ENCODE measurements at regions not wholly inside any gene's neighbourhood (a gene's known extent, or its start where the extent isn't known, plus 50 kb on each side); places are given as distances from the start of the nearest gene placed in this dataset.
A peak's percentile ranks its signal among the peaks of the same experiment; 100 is the strongest.

GRCh38 chr20:41861772-41862422 is 243.7 kb upstream of the CHD6 start:
- no peak for DNase-seq (ENCODE audit: low read depth in 1 of 2, low spot score in 1 of 2)
- Histone ChIP-seq H3K27me3 (ENCODE audit: insufficient read depth, poor library complexity, severe bottlenecking) (no peaks in the 10 kb centered on the region), H3K27ac (replicated peaks) (no peak overlapping the region), H3K4me3 (replicated peaks; ENCODE audit: insufficient read depth, low read length) (no peak overlapping the region)
- no peak for TF ChIP-seq SPI1 (IDR thresholded peaks at IDR 0.05; ENCODE audit: borderline replicate concordance, low read depth)
- TF ChIP-seq REST (IDR thresholded peaks at IDR 0.05; ENCODE audit: insufficient replicate concordance, low read depth) = no peak
- TF ChIP-seq GABPA (IDR thresholded peaks at IDR 0.05; ENCODE audit: low read depth) = no peak
- TF ChIP-seq POLR2AphosphoS5 (IDR thresholded peaks at IDR 0.05; ENCODE audit: low read depth) = no peak
- TF ChIP-seq CTCF (IDR thresholded peaks at IDR 0.05; ENCODE audit: insufficient read depth, low read length) = no peak

- no peak for DNase-seq (ENCODE audit: low read depth in 1 of 2, low spot score in 1 of 2)
- no peak for TF ChIP-seq POLR2AphosphoS5 (IDR thresholded peaks at IDR 0.05; ENCODE audit: low read depth)
- no peak for TF ChIP-seq SPI1 (IDR thresholded peaks at IDR 0.05; ENCODE audit: borderline replicate concordance, low read depth)
- TF ChIP-seq REST (IDR thresholded peaks at IDR 0.05; ENCODE audit: insufficient replicate concordance, low read depth) = no peak
- TF ChIP-seq CTCF (IDR thresholded peaks at IDR 0.05; ENCODE audit: insufficient read depth, low read length) = no peak
- TF ChIP-seq GABPA (IDR thresholded peaks at IDR 0.05; ENCODE audit: low read depth) = no peak
- H3K27me3 ChIP-seq (ENCODE audit: insufficient read depth, poor library complexity, severe bottlenecking) = peaks cover 5% of the 10 kb centered on the region
Measured at GRCh38 chr20:41854765-41855164, 236.6 kb upstream of the CHD6 start.

GRCh38 chr20:41853806-41854205 is 235.6 kb upstream of the CHD6 start:
- no peak for DNase-seq (ENCODE audit: low read depth in 1 of 2, low spot score in 1 of 2)
- Histone ChIP-seq H3K4me3 (replicated peaks; ENCODE audit: insufficient read depth, low read length) (no peak overlapping the region), H3K27me3 (ENCODE audit: insufficient read depth, poor library complexity, severe bottlenecking) (peaks cover 5% of the 10 kb centered on the region), H3K27ac (replicated peaks) (no peak overlapping the region)
- peak; percentile 63 for TF ChIP-seq REST (IDR thresholded peaks at IDR 0.05; ENCODE audit: insufficient replicate concordance, low read depth)
- no peak for TF ChIP-seq SPI1 (IDR thresholded peaks at IDR 0.05; ENCODE audit: borderline replicate concordance, low read depth)

More at GRCh38 chr20:41854765-41855164, 236.6 kb upstream of the CHD6 start:
- H3K4me3 ChIP-seq (replicated peaks; ENCODE audit: insufficient read depth, low read length) = no peak overlapping the region
- no peak overlapping the region for H3K27ac ChIP-seq (replicated peaks)

Data from HL-60 (cell line).